ENCODE measurements at regions not wholly inside any gene's neighbourhood (a gene's known extent, or its start where the extent isn't known, plus 50 kb on each side); places are given as distances from the start of the nearest gene placed in this dataset.

GRCh38 chr1:95551201-95551600, 317.2 kb downstream of the RWDD3 start:
- in situ Hi-C loops (cut with MboI; ENCODE audit: low pct_unique_long_range_greater_than_20kb, low sequenced_read_pairs, unreplicated experiment) = no loop called here

DNA sequence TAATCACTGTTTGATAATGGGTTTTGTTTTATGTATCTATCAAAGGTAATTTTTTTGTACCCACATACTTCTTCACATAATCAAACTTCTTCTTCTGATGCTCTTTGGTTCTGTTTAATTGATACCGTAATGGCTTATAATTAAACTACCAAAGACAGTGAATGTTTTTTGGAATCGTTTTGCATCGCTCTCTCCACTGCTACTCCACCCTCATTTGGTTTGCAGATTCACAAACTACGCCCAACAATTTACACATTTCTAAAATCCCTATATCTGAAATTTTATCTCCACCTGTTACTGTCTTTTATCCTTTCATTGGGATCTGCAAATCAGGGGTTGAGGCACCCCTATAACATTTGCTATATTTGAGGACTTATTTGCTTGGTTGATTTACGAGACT, 319.6 kb downstream of the RWDD3 start:
- in situ Hi-C loops (cut with MboI; ENCODE audit: low pct_unique_long_range_greater_than_20kb, low sequenced_read_pairs, unreplicated experiment) = no loop called here
- DNase-seq (ENCODE audit: low spot score) = no peak
- TF ChIP-seq, protein P1, sequence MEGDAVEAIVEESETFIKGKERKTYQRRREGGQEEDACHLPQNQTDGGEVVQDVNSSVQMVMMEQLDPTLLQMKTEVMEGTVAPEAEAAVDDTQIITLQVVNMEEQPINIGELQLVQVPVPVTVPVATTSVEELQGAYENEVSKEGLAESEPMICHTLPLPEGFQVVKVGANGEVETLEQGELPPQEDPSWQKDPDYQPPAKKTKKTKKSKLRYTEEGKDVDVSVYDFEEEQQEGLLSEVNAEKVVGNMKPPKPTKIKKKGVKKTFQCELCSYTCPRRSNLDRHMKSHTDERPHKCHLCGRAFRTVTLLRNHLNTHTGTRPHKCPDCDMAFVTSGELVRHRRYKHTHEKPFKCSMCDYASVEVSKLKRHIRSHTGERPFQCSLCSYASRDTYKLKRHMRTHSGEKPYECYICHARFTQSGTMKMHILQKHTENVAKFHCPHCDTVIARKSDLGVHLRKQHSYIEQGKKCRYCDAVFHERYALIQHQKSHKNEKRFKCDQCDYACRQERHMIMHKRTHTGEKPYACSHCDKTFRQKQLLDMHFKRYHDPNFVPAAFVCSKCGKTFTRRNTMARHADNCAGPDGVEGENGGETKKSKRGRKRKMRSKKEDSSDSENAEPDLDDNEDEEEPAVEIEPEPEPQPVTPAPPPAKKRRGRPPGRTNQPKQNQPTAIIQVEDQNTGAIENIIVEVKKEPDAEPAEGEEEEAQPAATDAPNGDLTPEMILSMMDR (IDR thresholded peaks at IDR 0.05; ENCODE audit: extremely low read depth, insufficient read depth, missing control alignments) = no peak

More at GRCh38 chr1:95551201-95551600, 317.2 kb downstream of the RWDD3 start:
- DNase-seq (ENCODE audit: low spot score) = no peak
- TF ChIP-seq, protein P1 (IDR thresholded peaks at IDR 0.05; ENCODE audit: extremely low read depth, insufficient read depth, missing control alignments) = no peak

GRCh38 chr1:95554408-95554807, 320.4 kb downstream of the RWDD3 start:
- DNase-seq (ENCODE audit: low spot score) = no peak
- TF ChIP-seq, protein P1 (IDR thresholded peaks at IDR 0.05; ENCODE audit: extremely low read depth, insufficient read depth, missing control alignments) = no peak
- in situ Hi-C loops (cut with MboI; ENCODE audit: low pct_unique_long_range_greater_than_20kb, low sequenced_read_pairs, unreplicated experiment) = no loop called here

GRCh38 chr1:95558791-95559190, 324.8 kb downstream of the RWDD3 start:
- TF ChIP-seq, protein P1 (IDR thresholded peaks at IDR 0.05; ENCODE audit: extremely low read depth, insufficient read depth, missing control alignments) = no peak
- DNase-seq (ENCODE audit: low spot score) = no peak
- in situ Hi-C loops (cut with MboI; ENCODE audit: low pct_unique_long_range_greater_than_20kb, low sequenced_read_pairs, unreplicated experiment) = no loop called here

DNA sequence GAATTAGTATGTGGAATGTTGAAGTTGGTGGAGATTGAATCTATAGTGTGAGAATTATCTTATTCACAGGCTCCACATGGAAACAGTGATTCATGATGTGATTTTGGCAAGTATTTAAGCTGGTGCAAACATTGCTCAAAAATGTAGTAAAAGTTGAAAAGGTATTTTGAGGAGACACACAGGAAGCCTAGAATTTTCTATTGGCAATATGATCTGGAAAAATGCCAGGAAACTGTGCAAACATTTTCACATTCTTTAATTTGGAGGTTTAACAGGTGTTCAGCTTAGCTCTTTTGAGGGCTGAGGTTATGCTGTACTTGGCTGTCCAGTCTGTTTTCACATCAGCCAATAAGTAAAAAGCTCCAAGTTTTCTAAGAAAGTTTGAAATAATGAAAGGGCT, 327.3 kb downstream of the RWDD3 start:
- TF ChIP-seq, protein P1 (IDR thresholded peaks at IDR 0.05; ENCODE audit: extremely low read depth, insufficient read depth, missing control alignments) = no peak
- DNase-seq (ENCODE audit: low spot score) = no peak
- in situ Hi-C loops (cut with MboI; ENCODE audit: low pct_unique_long_range_greater_than_20kb, low sequenced_read_pairs, unreplicated experiment) = no loop called here

DNA sequence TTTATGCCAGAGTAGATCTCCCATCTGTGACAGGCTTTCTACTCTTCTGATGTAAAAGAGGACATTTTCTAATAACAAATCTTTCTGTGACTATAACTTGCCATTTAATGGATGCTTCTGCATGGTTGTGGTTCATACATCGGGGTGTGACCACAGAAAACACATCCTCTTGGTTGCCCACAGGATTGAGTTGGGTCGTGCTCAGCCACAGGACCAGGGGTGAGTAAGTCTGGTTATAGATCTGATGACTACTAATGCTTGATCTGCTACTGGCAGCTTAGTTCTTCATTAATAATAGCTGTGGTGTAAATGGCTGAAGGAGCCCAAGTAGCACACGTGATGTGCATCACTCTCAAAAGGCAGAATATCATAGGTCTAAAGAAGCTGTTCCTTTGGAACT, 328.2 kb downstream of the RWDD3 start:
- no peak for DNase-seq (ENCODE audit: low spot score)
- in situ Hi-C loops (cut with MboI; ENCODE audit: low pct_unique_long_range_greater_than_20kb, low sequenced_read_pairs, unreplicated experiment) = no loop called here
- TF ChIP-seq, protein P1 (IDR thresholded peaks at IDR 0.05; ENCODE audit: extremely low read depth, insufficient read depth, missing control alignments) = no peak

- TF ChIP-seq, protein P1 (IDR thresholded peaks at IDR 0.05; ENCODE audit: extremely low read depth, insufficient read depth, missing control alignments) = no peak
- no peak for DNase-seq (ENCODE audit: low spot score)
- in situ Hi-C loops (cut with MboI; ENCODE audit: low pct_unique_long_range_greater_than_20kb, low sequenced_read_pairs, unreplicated experiment) = no loop called here
These were observed 338.0 kb downstream of the RWDD3 start for GRCh38 chr1:95572002-95572401.
